Fibroblast of lung (primary cell): ENCODE measurements at regions not wholly inside any gene's neighbourhood (a gene's known extent, or its start where the extent isn't known, plus 50 kb on each side); places are given as distances from the start of the nearest gene placed in this dataset.
A peak's percentile ranks its signal among the peaks of the same experiment; 100 is the strongest.

Experiments used
- DNase-seq, 2 donors: peaks; one replicate each; pipeline versions ENCODE4 v3.0.0 to v3.0.0-alpha.2; 2010; ENCODE audit warnings: low read depth in 2 of 2
- H2AFZ ChIP-seq: 2 replicates; pipeline ENCODE4 v1.5.1; 2012; ENCODE audit warnings: low read length, control low read depth, inconsistent platforms
- H3K27ac ChIP-seq: 2 replicates; pipeline ENCODE4 v1.5.1; 2011; ENCODE audit warnings: low read length, control low read depth; ENCODE audit not compliant: insufficient read depth
- H3K27me3 ChIP-seq: 2 replicates; pipeline ENCODE4 v1.5.1; 2011; ENCODE audit warnings: mild to moderate bottlenecking, low read length; ENCODE audit not compliant: control insufficient read depth, insufficient read depth
- H3K36me3 ChIP-seq: 2 replicates; pipeline ENCODE4 v1.5.1; 2011; ENCODE audit warnings: low read length; ENCODE audit not compliant: control insufficient read depth, insufficient read depth
- H3K4me1 ChIP-seq: 2 replicates; pipeline ENCODE4 v1.5.1; 2011; ENCODE audit warnings: low read length; ENCODE audit not compliant: control insufficient read depth, insufficient read depth; ENCODE audit errors: extremely low read depth
- H3K4me2 ChIP-seq: 2 replicates; pipeline ENCODE4 v1.5.1; 2011; ENCODE audit warnings: low read length, control low read depth; ENCODE audit not compliant: insufficient read depth; ENCODE audit errors: extremely low read depth
- H3K4me3 ChIP-seq, 4 experiments: fragments of 200-600 bp in 1 of 4; sonication (generic) in 1 of 4; replicated peaks in 1 of 4; 2 replicates each; pipeline ENCODE4 v1.5.1; 2011 to 2016; ENCODE audit warnings: low read length in 4 of 4, low read depth in 3 of 4, mild to moderate bottlenecking in 3 of 4, control low read depth in 2 of 4, inconsistent platforms in 1 of 4, mixed read lengths in 1 of 4; ENCODE audit not compliant: insufficient read depth in 1 of 4; ENCODE audit errors: control extremely low read depth in 1 of 4
- H3K79me2 ChIP-seq: 2 replicates; pipeline ENCODE4 v1.5.1; 2012; ENCODE audit warnings: mild to moderate bottlenecking, low read length, inconsistent platforms; ENCODE audit not compliant: control insufficient read depth, insufficient read depth
- H3K9ac ChIP-seq: 2 replicates; pipeline ENCODE4 v1.5.1; 2011; ENCODE audit warnings: mild to moderate bottlenecking, low read length, control low read depth; ENCODE audit not compliant: insufficient read depth
- H3K9me3 ChIP-seq: 2 replicates; pipeline ENCODE4 v1.5.1; 2012; ENCODE audit warnings: low read depth, low read length; ENCODE audit not compliant: control insufficient read depth, insufficient read depth
- H4K20me1 ChIP-seq: 2 replicates; pipeline ENCODE4 v1.5.1; 2011; ENCODE audit warnings: low read length; ENCODE audit not compliant: control insufficient read depth, insufficient read depth; ENCODE audit errors: extremely low read depth
- EZH2 ChIP-seq: IDR thresholded peaks from 2 replicates; pipeline ENCODE4 v1.5.1; 2012; ENCODE audit warnings: low read length, control low read depth, mild to moderate bottlenecking; ENCODE audit errors: missing control alignments
- TF ChIP-seq, protein P1 (sequence below), 2 donors: IDR thresholded peaks in 1 of 2; conservative IDR thresholded peaks in 1 of 2; 1 replicate in 1 of 2; 2 replicates in 1 of 2; pipeline ENCODE4 v1.5.1; 2011 to 2012; ENCODE audit warnings: low read length in 2 of 2, control low read depth in 1 of 2, inconsistent platforms in 1 of 2, low read depth in 1 of 2, mild to moderate bottlenecking in 1 of 2

DNA sequence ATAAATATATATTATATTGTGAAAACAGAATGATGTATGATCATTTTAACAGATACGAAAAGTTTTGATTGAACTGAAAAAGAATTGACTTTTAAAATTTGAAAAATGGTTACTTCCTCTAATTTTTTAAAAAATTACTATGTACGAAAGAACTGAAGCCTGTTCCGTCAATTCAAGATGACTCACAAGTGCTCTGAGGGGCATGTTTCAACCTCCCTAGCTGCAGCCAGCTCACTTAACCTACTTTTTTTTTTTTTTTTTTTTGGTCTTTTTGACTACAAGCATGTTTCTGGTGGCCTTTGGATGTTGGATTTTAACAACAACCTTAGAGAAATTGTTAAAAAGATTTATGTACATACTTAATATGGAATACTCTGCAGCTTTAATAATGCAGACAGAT, 1139.3 kb downstream of the DIAPH3 start:
- peak in 1 of 2 donors; percentile 35 for DNase-seq
- Histone ChIP-seq H3K4me1 (no peaks in the 10 kb centered on the region), H3K79me2 (no peaks in the 10 kb centered on the region), H2AFZ (no peak overlapping the region), H3K36me3 (no peaks in the 10 kb centered on the region), H3K27me3 (no peaks in the 10 kb centered on the region), H3K27ac (no peak overlapping the region), H3K9ac (no peak overlapping the region), H3K4me2 (no peak overlapping the region), H3K9me3 (no peaks in the 10 kb centered on the region), H4K20me1 (no peaks in the 10 kb centered on the region), H3K4me3 (no peak overlapping the region)
- no peak for TF ChIP-seq EZH2
- TF ChIP-seq, protein P1, sequence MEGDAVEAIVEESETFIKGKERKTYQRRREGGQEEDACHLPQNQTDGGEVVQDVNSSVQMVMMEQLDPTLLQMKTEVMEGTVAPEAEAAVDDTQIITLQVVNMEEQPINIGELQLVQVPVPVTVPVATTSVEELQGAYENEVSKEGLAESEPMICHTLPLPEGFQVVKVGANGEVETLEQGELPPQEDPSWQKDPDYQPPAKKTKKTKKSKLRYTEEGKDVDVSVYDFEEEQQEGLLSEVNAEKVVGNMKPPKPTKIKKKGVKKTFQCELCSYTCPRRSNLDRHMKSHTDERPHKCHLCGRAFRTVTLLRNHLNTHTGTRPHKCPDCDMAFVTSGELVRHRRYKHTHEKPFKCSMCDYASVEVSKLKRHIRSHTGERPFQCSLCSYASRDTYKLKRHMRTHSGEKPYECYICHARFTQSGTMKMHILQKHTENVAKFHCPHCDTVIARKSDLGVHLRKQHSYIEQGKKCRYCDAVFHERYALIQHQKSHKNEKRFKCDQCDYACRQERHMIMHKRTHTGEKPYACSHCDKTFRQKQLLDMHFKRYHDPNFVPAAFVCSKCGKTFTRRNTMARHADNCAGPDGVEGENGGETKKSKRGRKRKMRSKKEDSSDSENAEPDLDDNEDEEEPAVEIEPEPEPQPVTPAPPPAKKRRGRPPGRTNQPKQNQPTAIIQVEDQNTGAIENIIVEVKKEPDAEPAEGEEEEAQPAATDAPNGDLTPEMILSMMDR (conservative IDR thresholded peaks at IDR 0.05 in 1 of 2, IDR thresholded peaks at IDR 0.05 in 1 of 2; ENCODE audit: low read depth in 1 of 2, low read length in 2 of 2): no peak

DNA sequence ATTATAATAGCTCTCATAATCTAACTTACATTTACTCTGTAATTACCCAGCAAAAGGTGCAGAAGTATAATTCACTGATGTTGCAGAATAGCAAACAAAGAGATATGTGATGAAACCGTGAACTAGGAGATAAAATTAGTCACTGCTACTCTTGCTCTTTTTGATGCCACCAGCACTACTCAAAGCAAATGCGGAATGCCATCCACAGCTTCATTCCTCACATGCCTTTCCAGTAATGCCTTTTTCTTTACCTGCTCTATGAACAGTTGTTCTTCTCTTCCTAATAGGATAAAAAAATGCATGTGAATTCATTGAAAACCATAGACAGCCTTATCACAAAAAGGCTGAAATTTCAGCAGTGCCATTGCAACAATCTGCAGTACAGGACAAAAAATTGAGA, 1129.5 kb downstream of the DIAPH3 start:
- H3K79me2 ChIP-seq: no peaks in the 10 kb centered on the region
- DNase-seq: no peak
- no peak overlapping the region for H3K27ac ChIP-seq
- no peaks in the 10 kb centered on the region for H3K9me3 ChIP-seq
- H4K20me1 ChIP-seq: no peaks in the 10 kb centered on the region
- H3K4me3 ChIP-seq: no peak overlapping the region
- H3K9ac ChIP-seq: no peak overlapping the region
- H2AFZ ChIP-seq: no peak overlapping the region
- no peak for TF ChIP-seq EZH2
- TF ChIP-seq, protein P1 (conservative IDR thresholded peaks at IDR 0.05 in 1 of 2, IDR thresholded peaks at IDR 0.05 in 1 of 2; ENCODE audit: low read depth in 1 of 2, low read length in 2 of 2): no peak
- no peaks in the 10 kb centered on the region for H3K4me1 ChIP-seq
- no peak overlapping the region for H3K4me2 ChIP-seq
- H3K27me3 ChIP-seq: no peaks in the 10 kb centered on the region
- no peaks in the 10 kb centered on the region for H3K36me3 ChIP-seq

DNA sequence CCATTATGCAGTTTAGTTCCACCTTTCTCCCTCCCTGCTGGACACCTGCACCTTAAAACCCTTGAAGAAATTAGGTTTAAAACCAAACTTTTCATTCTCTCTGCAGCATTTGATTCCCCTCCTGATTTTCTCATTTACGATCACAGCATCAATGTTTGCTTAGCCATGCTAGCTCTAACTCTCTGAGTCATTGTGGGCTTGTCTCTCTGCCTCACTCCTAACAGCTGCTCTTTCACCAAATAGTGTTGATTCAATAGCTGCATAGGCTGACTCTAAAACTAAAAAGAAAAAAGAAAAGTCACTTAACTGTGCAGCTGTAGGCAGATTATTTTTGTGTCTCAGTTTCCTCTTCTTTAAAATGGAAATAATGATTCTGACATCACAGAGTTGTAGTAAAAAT, 1124.9 kb downstream of the DIAPH3 start:
- H2AFZ ChIP-seq: no peak overlapping the region
- TF ChIP-seq EZH2: no peak
- TF ChIP-seq, protein P1 (conservative IDR thresholded peaks at IDR 0.05 in 1 of 2, IDR thresholded peaks at IDR 0.05 in 1 of 2; ENCODE audit: low read depth in 1 of 2, low read length in 2 of 2): no peak
- no peaks in the 10 kb centered on the region for H4K20me1 ChIP-seq
- no peaks in the 10 kb centered on the region for H3K79me2 ChIP-seq
- no peaks in the 10 kb centered on the region for H3K4me1 ChIP-seq
- no peaks in the 10 kb centered on the region for H3K36me3 ChIP-seq
- DNase-seq: peak; percentile 50 to 74
- no peak overlapping the region for H3K27ac ChIP-seq
- no peaks in the 10 kb centered on the region for H3K27me3 ChIP-seq
- no peak overlapping the region for H3K4me3 ChIP-seq
- no peak overlapping the region for H3K4me2 ChIP-seq
- H3K9ac ChIP-seq: no peak overlapping the region
- no peaks in the 10 kb centered on the region for H3K9me3 ChIP-seq
